GM12891 (cell line): ENCODE measurements at regions not wholly inside any gene's neighbourhood (a gene's known extent, or its start where the extent isn't known, plus 50 kb on each side); places are given as distances from the start of the nearest gene placed in this dataset.

Experiments used
- PAX5 ChIP-seq: IDR thresholded peaks from 2 replicates; pipeline ENCODE4 v1.6.1; 2011; ENCODE audit warnings: low read length, moderate library complexity, mild to moderate bottlenecking; ENCODE audit not compliant: insufficient read depth, severe bottlenecking
- POLR2A ChIP-seq: IDR thresholded peaks from 2 replicates; pipeline ENCODE4 v1.6.1; 2011; ENCODE audit warnings: low read depth, low read length, control low read depth
- POLR2AphosphoS5 ChIP-seq: IDR thresholded peaks from 2 replicates; pipeline ENCODE4 v1.6.1; 2011; ENCODE audit warnings: low read depth, low read length, control low read depth
- POU2F2 ChIP-seq: IDR thresholded peaks from 2 replicates; pipeline ENCODE4 v1.6.1; 2011; ENCODE audit warnings: low read depth, mild to moderate bottlenecking, control low read depth, low read length, moderate library complexity
- SPI1 ChIP-seq: IDR thresholded peaks from 2 replicates; pipeline ENCODE4 v1.6.1; 2011; ENCODE audit warnings: low read depth, low read length, control low read depth
- TAF1 ChIP-seq: IDR thresholded peaks from 2 replicates; pipeline ENCODE4 v1.6.1; 2011; ENCODE audit warnings: low read depth, low read length, control low read depth

DNA sequence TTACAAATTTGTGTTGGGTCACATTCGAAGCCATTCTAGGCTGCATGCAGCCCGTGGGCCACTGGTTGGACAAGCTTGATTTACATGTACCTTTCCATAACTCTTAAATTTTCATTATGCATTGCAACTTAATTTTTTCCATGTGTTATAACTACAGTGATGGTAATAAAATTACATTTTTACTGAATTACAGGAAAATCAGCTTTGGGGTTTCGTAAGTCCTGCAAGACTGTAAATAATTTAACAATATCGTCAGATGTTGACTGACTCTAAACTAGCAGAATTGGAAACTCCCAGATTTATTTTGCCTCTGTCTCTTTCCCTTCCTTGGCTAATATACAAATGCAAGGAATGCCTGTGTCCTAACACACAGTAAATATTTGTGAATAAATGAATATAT lies 88.0 kb upstream of the RAPGEF2 start:
- no peak for TF ChIP-seq TAF1
- no peak for TF ChIP-seq POLR2AphosphoS5
- no peak for TF ChIP-seq POLR2A
- TF ChIP-seq POU2F2: no peak
- TF ChIP-seq PAX5: no peak
- no peak for TF ChIP-seq SPI1
